GM10248 (cell line): ENCODE measurements at regions not wholly inside any gene's neighbourhood (a gene's known extent, or its start where the extent isn't known, plus 50 kb on each side); places are given as distances from the start of the nearest gene placed in this dataset.

ENCODE experiments used
- CTCF ChIA-PET: fragments of 300-600 bp; sonication (Branson Sonifier 250); formaldehyde crosslinking; extraction: SDS; loops from one replicate; lab custom pipeline; 2021; ENCODE audit warnings: antibody characterized with exemption; lab: Yijun Ruan, JAX
- POLR2A ChIA-PET: fragments of 350-650 bp; sonication (Branson Sonifier 250); formaldehyde crosslinking; extraction: SDS; loops from one replicate; lab custom pipeline; 2020; ENCODE audit warnings: antibody characterized with exemption; lab: Yijun Ruan, JAX
- DNase-seq: peaks from one replicate; pipeline ENCODE4 v3.0.0; 2012; ENCODE audit errors: extremely low spot score
- TF ChIP-seq, protein P1 (sequence below): IDR thresholded peaks from 2 replicates; pipeline ENCODE4 v1.5.1; 2012; ENCODE audit warnings: mild to moderate bottlenecking, low read depth; ENCODE audit errors: extremely low read depth, missing control alignments, control extremely low read depth

DNA sequence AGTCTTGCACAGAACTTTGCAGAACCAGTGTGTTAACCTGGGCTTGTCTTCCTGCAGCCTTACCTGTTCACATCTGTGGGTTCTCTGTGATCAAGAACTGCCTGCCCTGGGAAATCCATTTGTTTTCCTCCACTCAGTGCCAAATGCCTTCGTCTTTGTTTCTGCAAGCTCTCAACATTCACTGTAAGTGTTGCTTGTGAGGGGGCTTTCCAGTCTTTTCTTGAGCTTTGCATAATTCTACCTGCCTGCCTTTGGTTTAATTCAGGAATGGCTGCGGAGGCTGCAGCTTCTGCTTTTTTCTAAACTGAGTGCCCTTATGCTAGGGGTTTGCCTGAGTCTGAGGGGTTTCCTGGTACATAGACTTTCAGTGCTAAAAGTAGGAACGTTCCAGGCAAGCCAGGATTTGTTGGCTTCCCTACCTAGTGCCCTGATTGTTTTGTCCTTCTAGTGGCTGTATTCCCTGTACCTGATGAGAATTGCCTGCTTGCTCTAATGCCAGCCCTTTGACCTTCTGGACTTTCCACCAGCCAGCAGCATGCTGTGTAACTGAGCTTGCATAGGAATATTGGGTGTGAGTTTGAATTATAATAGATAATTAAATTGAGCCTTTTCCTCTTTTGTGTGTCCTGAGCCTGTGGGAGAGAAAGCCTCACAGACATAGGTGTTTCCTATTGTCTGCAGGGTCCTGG is 96.6 kb upstream of the CLSTN2 start:
- TF ChIP-seq, protein P1, sequence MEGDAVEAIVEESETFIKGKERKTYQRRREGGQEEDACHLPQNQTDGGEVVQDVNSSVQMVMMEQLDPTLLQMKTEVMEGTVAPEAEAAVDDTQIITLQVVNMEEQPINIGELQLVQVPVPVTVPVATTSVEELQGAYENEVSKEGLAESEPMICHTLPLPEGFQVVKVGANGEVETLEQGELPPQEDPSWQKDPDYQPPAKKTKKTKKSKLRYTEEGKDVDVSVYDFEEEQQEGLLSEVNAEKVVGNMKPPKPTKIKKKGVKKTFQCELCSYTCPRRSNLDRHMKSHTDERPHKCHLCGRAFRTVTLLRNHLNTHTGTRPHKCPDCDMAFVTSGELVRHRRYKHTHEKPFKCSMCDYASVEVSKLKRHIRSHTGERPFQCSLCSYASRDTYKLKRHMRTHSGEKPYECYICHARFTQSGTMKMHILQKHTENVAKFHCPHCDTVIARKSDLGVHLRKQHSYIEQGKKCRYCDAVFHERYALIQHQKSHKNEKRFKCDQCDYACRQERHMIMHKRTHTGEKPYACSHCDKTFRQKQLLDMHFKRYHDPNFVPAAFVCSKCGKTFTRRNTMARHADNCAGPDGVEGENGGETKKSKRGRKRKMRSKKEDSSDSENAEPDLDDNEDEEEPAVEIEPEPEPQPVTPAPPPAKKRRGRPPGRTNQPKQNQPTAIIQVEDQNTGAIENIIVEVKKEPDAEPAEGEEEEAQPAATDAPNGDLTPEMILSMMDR: no peak
- POLR2A ChIA-PET: no interaction called here
- DNase-seq: no peak
- CTCF ChIA-PET: no interaction called here

DNA sequence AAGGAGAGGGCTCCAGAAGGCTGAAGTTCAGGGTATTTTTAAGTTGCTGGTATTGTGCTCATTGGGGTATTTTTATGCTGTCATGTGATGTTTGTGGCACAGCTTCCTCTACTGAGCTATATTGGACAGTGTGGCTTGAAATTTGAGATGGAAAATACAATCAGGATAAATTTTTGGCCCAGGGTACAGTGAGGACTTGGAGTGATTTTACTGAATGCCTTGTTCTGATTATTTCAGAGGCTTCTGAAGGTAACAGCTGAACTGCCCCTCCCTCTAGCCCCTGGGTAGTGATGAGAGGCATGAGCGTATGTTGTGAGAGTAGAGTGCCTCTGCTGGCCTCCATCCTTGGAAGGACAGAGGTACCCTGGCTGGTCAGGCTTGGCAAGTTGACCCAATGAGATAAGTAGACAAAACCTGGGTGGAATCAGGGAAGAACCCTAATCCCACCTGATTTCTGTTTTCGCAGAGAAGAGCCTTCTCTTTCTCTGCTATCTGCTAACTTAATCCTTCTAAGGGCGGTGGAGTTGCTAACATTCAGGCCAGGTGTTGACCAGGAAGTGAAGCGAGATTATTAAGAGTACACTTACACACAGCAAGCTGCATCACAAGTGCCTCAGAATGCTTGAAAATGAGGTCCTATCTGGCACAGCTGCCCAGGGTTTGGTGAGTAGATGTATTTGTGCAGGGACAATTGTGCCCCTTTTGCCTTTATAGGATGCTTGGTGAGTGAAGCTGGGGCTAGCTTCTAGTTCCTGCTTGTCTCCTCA is 98.1 kb upstream of the CLSTN2 start:
- CTCF ChIA-PET: interaction anchor here (1.3 kb wide), 1 partner anchor 13 kb away, joined by 5 read pairs; no protein-coding TSS in a partner anchor
- TF ChIP-seq, protein P1: no peak
- POLR2A ChIA-PET: no interaction called here
- DNase-seq: no peak

DNA sequence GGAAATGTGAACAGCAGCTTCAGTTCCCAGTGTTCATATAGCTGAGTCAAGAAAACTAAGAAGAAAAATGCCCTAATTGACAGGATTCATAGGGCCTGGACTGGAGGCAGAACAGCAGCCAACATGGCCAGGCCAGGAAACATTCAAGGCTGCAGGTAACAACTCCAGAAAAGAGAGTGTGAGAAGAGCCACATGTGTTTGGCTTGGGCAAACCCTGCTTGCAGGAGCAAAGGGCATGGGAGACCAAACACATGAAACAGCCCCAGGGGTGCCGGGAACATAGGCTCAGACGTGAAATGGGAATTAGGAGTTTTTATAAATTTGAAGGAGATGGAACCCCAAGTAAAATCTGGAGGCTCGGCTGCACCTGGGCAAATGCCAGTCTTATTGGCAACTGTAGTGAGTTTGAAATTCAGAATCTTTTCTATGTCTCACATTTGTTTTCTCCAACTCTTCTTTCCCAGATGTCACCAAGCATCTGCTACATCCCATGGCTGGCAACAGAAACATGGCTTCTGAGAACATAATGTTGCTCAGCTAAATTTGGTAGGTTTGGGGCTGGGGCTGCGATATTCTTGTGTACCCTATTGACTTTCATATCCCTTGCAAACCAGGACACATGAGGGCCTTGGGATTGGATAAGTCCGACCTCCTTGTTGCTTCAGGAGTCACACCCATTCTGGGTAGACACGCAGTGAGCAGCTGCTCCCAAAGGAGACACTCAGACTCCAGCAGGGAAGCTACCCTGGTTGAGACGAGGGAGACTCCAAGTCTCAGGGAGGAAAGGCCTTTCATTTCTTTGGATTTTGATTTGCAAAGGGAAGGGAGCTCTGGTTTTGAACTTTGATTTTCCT is 98.9 kb upstream of the CLSTN2 start:
- CTCF ChIA-PET: interaction anchor here (1.3 kb wide), 1 partner anchor 12 kb away, joined by 5 read pairs; no protein-coding TSS in a partner anchor
- TF ChIP-seq, protein P1: no peak
- POLR2A ChIA-PET: no interaction called here
- no peak for DNase-seq

DNA sequence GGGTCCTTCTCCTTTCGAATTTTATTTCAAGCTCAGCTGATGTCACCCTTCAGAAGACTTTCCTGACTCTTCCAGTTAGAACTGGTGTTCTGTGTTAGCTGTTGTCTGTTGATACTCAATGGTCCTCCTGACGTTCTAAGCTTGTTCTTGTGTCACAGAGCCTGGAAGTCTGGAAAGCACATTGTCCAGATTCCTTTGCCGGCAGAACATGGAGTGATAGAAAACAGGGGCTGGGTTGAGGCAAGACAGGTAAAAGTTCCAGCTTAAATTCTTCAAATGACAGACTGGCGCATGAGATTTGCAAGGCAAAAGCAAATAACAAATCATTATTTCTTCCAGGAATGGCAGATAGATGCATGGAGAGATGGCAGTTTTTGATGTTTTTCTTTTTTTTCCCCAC is 102.0 kb upstream of the CLSTN2 start:
- DNase-seq: no peak
- CTCF ChIA-PET: interaction anchor here (1.2 kb wide), 1 partner anchor 13 kb away, joined by 4 read pairs; no protein-coding TSS in a partner anchor
- TF ChIP-seq, protein P1: no peak
- POLR2A ChIA-PET: no interaction called here

GRCh38 chr3:139830817-139831216 is 104.2 kb upstream of the CLSTN2 start:
- TF ChIP-seq, protein P1: no peak
- ChIA-PET CTCF (no interaction called here), POLR2A (no interaction called here)
- no peak for DNase-seq

GRCh38 chr3:139827833-139828232 is 107.2 kb upstream of the CLSTN2 start:
- TF ChIP-seq, protein P1: no peak
- CTCF ChIA-PET: no interaction called here
- no peak for DNase-seq
- POLR2A ChIA-PET: no interaction called here
